HG03378 (cell line): ENCODE measurements at regions not wholly inside any gene's neighbourhood (a gene's known extent, or its start where the extent isn't known, plus 50 kb on each side); places are given as distances from the start of the nearest gene placed in this dataset.

ENCODE experiments used
- ATAC-seq: cut with Tn5 transposase; IDR thresholded peaks from one replicate; pipeline ENCODE4 v1.9.1; 2021; ENCODE audit warnings: mild to moderate bottlenecking, moderate library complexity; ENCODE audit not compliant: unreplicated experiment

DNA sequence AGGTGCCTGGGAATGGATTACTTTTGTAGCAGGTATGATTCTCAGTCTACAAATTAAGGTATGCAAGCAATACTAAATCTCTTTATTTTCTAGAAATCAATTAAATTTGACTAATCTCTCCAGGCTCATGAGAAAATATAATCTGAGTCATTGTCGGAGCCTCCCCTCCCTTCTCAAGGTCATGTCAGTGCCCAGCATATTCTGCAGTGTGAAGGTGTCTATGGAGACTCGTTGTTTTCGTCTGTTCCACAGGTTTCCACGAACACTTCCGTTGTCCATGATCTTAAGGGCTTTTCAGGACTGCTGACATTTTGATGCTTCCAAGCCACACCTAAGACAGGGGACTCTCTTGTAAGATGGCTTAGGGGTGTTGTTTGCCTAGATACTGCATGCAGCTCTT is 56.6 kb upstream of the SCOC start:
- ATAC-seq = no peak

DNA sequence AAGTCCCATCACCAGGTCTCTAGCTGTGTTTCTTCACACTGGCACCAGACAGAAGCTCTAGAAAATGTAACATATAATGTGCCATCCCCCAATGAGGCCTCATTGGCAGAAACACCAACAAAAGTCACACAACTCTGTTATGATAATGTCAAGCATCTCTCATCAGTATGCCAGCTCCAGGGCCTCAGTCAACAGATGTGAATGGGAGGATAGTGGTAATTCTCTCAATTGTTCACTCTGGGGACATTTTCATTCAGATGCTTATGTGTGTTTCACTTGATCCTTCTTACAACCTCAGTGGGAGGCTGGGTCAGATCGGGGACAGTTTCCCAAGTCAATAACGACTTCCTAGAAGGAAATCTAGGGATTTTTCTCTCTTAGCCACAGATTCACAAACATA is 57.5 kb upstream of the SCOC start:
- ATAC-seq = no peak

DNA sequence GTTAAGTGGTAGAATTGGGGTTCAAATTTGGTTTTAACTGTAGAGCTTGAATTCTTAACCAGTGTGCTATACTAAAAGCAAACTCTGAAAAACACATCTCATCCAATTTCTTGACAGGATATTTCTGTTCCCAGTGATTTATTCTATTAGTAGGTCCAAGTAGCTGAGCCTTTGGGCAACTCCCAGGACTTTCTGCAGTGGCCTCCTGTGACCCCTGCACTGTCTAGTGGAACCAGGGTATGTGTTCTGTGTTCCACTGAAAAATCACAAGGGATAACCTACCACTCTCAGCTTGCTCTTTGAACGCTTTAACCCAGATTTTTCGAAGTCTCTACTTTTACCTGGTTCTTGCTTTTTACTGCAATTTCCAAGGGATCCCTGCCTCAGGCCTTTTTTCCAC is 58.0 kb upstream of the SCOC start:
- ATAC-seq = no peak

DNA sequence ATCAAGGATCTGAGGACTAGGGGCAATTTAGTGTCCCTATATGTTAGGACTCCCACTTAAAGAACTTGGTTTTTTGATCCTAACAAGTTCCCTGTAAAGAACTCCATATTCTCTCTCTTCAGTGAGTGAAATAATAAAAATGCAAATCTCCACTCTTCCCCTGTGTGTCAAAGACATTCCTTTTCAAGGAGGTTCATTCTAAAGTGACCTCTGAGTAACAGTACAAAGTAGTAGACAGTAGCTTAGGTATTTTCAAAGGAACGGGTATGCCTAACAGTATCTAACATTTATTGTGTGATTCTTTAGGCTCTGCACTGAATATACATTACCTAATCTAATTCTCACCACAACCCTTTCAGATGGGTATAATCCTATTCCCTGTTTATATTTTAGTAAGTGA is 58.4 kb upstream of the SCOC start:
- ATAC-seq = no peak

DNA sequence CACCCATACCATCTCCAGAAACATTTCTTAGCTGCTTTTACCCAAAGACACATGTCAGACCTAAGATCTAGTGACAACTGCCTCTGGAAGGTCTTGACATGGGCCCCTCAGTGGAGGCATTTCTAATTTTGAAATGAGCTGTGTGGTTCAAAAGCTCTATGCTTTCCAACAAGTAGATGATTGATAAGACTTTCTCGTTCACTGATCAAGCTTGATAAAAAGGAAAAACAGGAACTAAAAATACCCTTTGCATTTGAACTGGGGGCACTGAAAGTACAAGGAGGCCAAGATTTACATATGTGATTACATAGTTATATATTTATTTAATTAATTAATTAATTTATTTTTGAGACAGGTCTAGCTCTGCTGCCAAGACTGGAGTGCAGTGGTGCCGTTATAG is 61.3 kb upstream of the SCOC start:
- ATAC-seq = no peak

GRCh38 chr4:140311257-140311835 is 62.1 kb upstream of the SCOC start:
- no peak for ATAC-seq

DNA sequence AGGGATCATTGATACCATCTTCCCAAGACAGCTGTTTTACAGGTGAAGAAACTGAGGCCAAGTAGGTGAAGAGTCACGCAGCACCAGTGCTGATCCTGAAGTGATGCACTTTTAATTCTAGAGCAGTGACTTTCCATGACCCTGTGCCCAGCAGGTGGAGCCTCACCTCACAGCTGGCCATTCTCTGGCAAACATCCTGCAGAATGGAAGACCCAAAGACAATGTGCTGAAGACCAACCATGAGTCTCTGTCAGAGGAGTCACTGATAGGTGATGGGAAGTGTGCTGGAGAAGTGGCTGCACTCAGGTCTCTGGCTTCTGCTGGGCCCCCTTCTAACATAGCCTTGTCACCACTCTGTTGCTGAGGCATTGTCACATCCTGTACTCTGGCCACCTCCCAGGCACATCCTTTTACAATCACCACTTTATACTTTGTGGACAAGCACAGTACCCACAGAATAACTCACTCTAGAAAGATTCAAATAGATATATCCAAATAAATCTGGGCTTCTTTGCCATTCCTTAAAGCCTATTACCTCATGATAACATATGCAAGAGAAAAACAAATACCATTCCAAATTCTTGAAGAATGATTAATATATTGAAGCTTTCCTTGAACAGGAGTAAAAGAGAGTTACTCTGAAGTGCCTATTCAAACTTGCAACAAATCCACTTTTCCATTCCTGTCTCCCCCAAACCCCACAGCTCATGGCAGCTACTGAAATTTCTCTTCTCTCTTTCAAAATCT is 64.1 kb upstream of the SCOC start:
- ATAC-seq = no peak

- no peak for ATAC-seq
Measured at GRCh38 chr4:140308366-140309123, 64.9 kb upstream of the SCOC start.

- no peak for ATAC-seq
Measured at GRCh38 chr4:140305053-140305452, 68.4 kb upstream of the SCOC start.

DNA sequence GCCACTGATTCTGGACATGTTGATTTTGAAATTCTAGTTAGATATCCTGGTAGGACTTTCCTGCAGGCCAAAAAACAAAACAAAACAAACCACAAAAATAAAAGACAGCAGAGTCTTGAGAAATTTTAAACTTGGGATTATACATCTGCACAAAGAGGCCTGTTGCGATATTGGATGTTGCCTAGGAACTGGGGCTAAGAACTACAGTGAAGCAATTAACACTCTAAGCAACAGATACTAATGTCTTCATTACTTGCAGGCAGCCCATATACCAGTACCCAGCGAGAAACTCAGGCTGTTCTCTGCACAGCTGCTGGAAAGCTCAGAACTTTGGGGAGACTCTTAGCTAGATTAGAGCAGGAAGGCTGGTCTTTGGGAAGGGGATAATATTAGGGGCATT is 69.1 kb upstream of the SCOC start:
- no peak for ATAC-seq

DNA sequence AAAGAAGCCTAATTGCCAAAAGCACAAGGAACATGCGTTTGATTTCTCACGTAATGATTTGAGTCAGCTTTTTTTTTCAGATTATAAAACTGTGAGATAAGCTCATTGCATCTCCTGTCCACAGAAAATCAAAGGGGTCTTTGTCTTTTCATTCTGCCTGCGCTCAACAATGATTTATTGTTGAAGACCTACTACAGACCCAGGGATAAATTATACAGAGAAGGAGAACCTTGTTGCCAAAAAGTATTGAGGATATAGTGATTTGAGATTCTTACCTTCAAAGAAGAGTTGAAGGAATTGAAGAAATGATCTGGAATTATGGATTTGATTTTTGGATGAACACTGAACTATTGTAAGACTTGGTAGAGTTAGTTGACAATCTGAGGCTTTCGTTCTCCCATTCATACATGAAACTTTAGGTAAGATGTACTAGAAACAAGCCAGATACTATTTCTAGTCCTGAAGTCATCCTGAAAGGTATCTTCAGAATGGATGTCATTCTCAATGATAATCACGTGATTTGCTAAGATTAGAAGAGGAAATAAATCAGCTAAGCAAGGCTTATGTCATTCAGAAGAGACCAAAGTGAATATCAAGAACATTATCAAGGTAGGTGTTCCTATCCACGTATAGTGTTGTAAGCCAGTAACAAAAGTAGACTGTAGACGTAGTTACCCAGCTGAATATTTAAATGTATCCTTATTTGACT is 71.1 kb upstream of the SCOC start:
- no peak for ATAC-seq

- no peak for ATAC-seq
Measured at GRCh38 chr4:140300271-140300970, 73.0 kb upstream of the SCOC start.

DNA sequence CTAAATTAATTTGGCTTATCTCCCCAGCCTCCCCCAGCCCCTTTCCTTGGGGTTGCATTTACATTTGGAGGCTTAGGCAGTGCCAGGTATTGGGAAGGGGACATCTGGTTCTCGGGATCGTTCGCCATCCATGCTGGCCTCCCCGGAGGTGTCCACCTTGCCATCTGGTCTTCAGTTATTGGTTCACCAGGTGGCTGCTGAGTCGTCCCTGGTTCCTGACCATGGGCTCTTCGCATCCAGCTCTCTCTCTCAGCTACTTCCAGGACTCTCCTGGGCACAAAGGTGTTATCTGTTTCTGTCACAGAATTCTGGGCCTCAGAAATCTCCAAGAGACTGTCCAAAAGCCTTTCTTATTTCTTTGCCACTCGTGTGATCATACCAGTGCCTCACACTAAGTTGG is 75.4 kb upstream of the SCOC start:
- ATAC-seq = no peak

GRCh38 chr4:140297221-140297570 is 76.2 kb upstream of the SCOC start:
- ATAC-seq = no peak

DNA sequence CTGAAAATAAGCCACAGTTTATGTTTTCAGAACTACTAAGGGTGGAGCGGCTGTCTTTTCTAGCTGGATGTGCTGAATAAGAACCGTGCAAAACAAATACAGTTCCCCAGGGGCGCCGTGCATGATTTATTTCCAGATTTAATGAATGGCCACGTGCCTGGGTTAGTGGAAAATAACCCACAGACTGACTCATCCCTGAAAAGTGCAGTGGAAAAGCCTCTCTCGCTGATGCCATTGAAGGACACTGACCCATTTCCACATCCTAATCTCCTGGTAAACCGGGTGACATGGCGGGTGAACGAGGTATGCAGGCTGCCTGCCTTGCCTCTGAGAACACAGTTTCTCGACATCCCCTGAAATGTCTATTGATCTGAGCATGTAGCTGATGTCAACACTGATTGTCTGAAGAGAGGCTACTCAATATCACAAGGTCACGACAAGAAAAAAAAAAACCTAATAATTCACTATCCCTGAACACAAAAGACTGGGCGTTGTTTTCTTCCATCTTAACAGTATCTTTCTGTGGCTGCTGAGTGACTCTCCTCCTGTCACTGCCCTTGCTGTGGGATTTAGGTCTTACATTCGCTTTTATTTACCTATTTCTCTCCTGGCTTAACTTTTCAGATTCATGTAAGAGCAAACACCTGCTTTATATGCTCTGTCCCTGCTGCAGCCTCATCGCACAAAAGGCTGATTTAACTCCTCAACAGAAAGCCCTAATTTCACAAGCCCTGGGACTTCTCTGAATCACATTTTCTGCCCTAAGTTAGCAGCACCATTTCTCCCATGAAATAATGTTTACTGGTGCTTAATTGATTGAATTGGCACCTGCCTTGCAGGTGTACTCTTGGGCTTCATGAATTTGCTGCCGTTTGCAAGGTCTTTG is 76.9 kb upstream of the SCOC start:
- no peak for ATAC-seq

DNA sequence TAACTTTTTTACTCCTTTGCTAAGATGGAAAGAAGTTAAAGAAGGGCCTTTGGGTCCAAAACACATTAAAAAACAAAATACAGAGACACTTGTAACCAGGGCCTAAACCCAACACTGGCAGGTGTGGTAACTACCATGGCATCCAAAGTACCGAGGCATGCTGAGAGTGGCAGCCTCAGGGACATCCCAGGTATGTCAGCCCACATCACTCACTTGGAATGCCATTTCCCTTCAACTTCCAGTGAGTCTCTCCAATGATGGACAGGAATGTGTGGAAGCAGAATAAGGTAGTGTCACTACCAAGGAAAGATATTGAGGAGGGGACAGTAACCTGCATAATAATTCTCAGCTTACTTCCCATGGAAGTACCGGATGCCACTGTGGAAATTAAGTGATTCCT is 79.5 kb upstream of the SCOC start:
- no peak for ATAC-seq

- ATAC-seq = no peak
Measured at GRCh38 chr4:140291259-140291658, 82.2 kb upstream of the SCOC start.

GRCh38 chr4:140289486-140289885 is 84.0 kb upstream of the SCOC start:
- ATAC-seq = no peak

- ATAC-seq = no peak
Measured at GRCh38 chr4:140286456-140286855, 87.0 kb upstream of the SCOC start.

- ATAC-seq = no peak
Measured at GRCh38 chr4:140284456-140284855, 89.0 kb upstream of the SCOC start.
